SH-SY5Y (cell line): ENCODE measurements at regions not wholly inside any gene's neighbourhood (a gene's known extent, or its start where the extent isn't known, plus 50 kb on each side); places are given as distances from the start of the nearest gene placed in this dataset.

ENCODE experiments used
- GATA2 ChIP-seq: IDR thresholded peaks from 2 replicates; pipeline ENCODE4 v1.6.1; 2011; ENCODE audit warnings: mild to moderate bottlenecking, low read depth, low read length
- GATA3 ChIP-seq: IDR thresholded peaks from 2 replicates; pipeline ENCODE4 v1.6.1; 2011; ENCODE audit warnings: low read depth, mild to moderate bottlenecking, low read length, moderate library complexity

- no peak for TF ChIP-seq GATA3
- TF ChIP-seq GATA2, result no peak
Observed at GRCh38 chr4:128358913-128359279, 71.3 kb upstream of the PGRMC2 start.
